ENCODE measurements at regions not wholly inside any gene's neighbourhood (a gene's known extent, or its start where the extent isn't known, plus 50 kb on each side); places are given as distances from the start of the nearest gene placed in this dataset.

- TF ChIP-seq CTCF (conservative IDR thresholded peaks at IDR 0.05) (no peak), ZFX (IDR thresholded peaks at IDR 0.05) (no peak)
Measured at GRCh38 chr6:85078058-85078457, 313.7 kb upstream of the TBX18 start.

Measured in C4-2B (cell line).